BE2C (cell line): ENCODE measurements at regions not wholly inside any gene's neighbourhood (a gene's known extent, or its start where the extent isn't known, plus 50 kb on each side); places are given as distances from the start of the nearest gene placed in this dataset.

Experiments
- DNase-seq: peaks from one replicate; pipeline ENCODE4 v3.0.0-alpha.2; 2020
- H3K27me3 ChIP-seq: fragments of 250-450 bp; sonication (Bioruptor Pico); 2 replicates; pipeline ENCODE4 v1.5.1; 2020; ENCODE audit warnings: mild to moderate bottlenecking
- H3K36me3 ChIP-seq: fragments of 250-450 bp; sonication (Bioruptor Pico); 2 replicates; pipeline ENCODE4 v1.5.1; 2020; ENCODE audit warnings: mild to moderate bottlenecking
- H3K4me1 ChIP-seq: fragments of 250-450 bp; sonication (Bioruptor Pico); 2 replicates; pipeline ENCODE4 v1.5.1; 2020
- H3K4me3 ChIP-seq: 2 replicates; pipeline ENCODE4 v1.5.1; 2011; ENCODE audit warnings: low read depth, low read length
- H3K9me3 ChIP-seq: fragments of 250-450 bp; sonication (Bioruptor Pico); 2 replicates; pipeline ENCODE4 v1.5.1; 2020
- TF ChIP-seq, protein P1 (sequence below): IDR thresholded peaks from 2 replicates; pipeline ENCODE4 v1.5.1; 2012; ENCODE audit warnings: mild to moderate bottlenecking, low read depth, low read length

DNA sequence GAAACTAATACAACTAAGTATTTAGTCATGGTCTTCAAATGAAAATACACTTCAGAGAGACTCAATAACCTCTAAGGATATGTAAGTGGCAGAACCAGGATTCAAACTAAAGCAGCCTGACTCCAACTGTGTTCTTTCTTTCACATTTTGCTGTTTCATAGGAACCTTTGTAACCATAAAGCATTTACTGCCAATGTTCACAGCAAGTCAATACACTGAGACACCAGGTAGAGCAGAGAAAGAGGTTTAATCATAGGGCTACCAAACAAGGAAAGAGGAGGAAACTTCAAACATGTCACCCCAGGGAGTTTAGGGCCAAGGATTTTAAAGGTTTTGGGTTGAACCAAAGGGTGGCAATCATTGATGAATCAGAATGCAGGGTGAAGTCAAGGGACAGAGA lies 263.1 kb upstream of the PTGER4 start:
- DNase-seq, result no peak
- no peaks in the 10 kb centered on the region for H3K9me3 ChIP-seq
- no peaks in the 10 kb centered on the region for H3K36me3 ChIP-seq
- TF ChIP-seq, protein P1, sequence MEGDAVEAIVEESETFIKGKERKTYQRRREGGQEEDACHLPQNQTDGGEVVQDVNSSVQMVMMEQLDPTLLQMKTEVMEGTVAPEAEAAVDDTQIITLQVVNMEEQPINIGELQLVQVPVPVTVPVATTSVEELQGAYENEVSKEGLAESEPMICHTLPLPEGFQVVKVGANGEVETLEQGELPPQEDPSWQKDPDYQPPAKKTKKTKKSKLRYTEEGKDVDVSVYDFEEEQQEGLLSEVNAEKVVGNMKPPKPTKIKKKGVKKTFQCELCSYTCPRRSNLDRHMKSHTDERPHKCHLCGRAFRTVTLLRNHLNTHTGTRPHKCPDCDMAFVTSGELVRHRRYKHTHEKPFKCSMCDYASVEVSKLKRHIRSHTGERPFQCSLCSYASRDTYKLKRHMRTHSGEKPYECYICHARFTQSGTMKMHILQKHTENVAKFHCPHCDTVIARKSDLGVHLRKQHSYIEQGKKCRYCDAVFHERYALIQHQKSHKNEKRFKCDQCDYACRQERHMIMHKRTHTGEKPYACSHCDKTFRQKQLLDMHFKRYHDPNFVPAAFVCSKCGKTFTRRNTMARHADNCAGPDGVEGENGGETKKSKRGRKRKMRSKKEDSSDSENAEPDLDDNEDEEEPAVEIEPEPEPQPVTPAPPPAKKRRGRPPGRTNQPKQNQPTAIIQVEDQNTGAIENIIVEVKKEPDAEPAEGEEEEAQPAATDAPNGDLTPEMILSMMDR, result no peak
- no peaks in the 10 kb centered on the region for H3K4me1 ChIP-seq
- H3K4me3 ChIP-seq, result no peak overlapping the region
- H3K27me3 ChIP-seq, result no peaks in the 10 kb centered on the region

DNA sequence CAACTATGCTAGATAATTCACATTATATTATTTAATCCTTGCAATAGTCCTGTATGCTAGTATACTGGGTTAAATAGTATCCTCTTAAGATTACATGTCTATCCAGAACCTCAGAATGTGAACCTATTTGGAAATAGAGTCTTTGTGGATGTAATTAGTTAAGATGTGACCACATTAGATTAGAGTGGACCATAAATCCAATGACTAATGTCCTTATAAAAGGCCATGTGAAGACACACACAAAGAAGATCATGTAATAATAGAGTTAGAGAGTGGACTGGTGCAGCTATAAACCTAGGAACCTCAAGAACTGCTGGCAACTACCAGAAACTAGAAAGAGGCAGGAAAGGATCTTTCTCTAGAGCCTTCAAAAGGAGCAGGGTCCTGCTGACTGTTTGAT lies 263.6 kb upstream of the PTGER4 start:
- DNase-seq, result no peak
- TF ChIP-seq, protein P1, result no peak

DNA sequence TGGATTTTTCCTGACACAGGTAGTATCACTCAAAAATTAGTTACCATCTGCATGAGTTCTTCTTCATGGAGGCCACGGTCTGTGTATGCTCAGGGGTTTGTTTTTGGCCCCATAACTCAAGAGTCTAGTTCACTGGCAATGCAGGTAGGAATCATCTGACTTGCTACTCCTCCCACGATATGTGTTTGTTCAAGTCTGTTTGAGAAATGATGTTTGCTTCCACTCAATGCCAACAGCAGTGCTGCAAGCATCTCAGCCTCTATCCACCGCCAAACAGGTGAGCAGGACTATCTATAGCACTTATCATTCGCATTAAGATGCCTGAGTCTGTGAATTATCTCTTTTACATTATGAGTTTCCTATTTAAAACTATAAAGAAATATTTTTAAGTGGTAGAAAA lies 264.8 kb upstream of the PTGER4 start:
- no peaks in the 10 kb centered on the region for H3K9me3 ChIP-seq
- no peak overlapping the region for H3K4me3 ChIP-seq
- no peaks in the 10 kb centered on the region for H3K4me1 ChIP-seq
- TF ChIP-seq, protein P1, result no peak
- H3K27me3 ChIP-seq, result no peaks in the 10 kb centered on the region
- no peaks in the 10 kb centered on the region for H3K36me3 ChIP-seq
- no peak for DNase-seq

More for the DNA sequence above, 263.6 kb upstream of the PTGER4 start:
- Histone ChIP-seq H3K9me3 (no peaks in the 10 kb centered on the region), H3K4me1 (no peaks in the 10 kb centered on the region), H3K4me3 (no peak overlapping the region), H3K36me3 (no peaks in the 10 kb centered on the region), H3K27me3 (no peaks in the 10 kb centered on the region)

DNA sequence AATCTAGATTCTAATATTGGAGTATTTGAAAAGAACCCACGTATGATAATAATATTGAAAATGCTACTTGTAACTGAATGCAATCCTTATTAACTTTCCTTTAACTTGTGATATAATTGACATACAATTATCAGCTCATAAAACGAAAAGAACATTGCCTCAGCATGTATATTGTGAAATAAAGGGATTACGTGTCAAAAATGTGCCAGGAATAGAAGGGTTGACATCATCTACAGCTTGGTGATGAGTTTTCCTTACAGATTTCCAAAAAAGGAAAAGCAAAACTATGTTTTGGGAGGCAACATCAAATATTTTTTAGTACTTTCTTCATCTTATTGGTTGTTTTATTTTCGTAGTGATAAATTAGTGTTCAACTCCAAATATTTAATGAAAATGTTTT lies 266.0 kb upstream of the PTGER4 start:
- Histone ChIP-seq H3K4me1 (no peaks in the 10 kb centered on the region), H3K9me3 (no peaks in the 10 kb centered on the region), H3K27me3 (no peaks in the 10 kb centered on the region), H3K36me3 (no peaks in the 10 kb centered on the region), H3K4me3 (no peak overlapping the region)
- TF ChIP-seq, protein P1, result no peak
- DNase-seq, result no peak

DNA sequence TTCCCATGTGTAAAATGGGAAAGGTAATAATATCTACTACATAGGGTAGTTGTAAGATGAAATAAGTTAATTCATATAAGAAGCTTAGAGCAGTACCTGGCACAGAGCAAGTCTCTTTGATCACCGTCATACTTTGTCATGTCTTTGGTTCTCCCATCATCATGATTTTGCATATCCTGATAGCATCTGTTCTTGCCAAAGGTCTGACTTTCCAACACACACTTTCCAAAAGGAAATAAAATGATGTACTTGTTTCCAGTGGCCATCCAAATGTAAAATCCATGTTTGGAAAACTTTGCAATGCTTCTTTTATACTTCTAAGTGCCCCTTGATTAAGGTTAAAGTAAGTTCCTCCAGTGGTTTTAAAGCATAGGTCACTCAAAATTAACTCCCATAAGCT lies 266.9 kb upstream of the PTGER4 start:
- H3K36me3 ChIP-seq, result no peaks in the 10 kb centered on the region
- no peak for DNase-seq
- no peaks in the 10 kb centered on the region for H3K27me3 ChIP-seq
- H3K4me3 ChIP-seq, result no peak overlapping the region
- no peaks in the 10 kb centered on the region for H3K4me1 ChIP-seq
- H3K9me3 ChIP-seq, result no peaks in the 10 kb centered on the region
- TF ChIP-seq, protein P1, result no peak

DNA sequence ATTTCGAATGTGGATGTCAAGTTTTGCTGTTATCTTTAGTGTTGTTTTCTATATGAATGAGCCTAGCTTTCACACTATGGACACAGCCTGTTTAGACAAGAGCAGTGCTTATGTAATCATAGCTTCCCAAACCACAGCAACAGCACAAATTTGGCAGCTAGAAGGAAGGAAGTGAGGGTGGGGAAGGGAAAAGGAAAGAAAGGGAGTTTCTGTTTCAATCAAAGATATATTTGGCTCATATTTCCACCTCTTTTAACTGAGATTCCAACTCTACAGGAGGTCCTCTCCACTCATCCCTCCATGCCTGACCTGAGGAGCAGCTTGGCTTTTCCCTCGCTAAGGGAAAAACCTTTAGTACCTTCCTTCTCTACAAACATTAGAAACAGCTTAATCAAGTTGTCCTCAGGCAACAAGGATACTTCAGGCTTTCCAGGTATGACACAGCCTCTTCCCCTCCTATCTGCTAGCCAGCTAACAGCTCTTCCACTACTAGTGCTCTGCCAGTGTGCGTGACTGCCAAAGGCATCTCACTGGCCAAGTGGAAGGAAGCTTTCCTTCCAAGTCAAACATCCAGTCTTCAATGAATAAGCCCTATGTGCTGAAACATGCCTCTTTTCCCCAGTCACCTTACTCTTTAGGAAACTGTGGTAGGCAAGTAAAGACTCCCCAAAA lies 268.6 kb upstream of the PTGER4 start:
- Histone ChIP-seq H3K27me3 (no peaks in the 10 kb centered on the region), H3K9me3 (no peaks in the 10 kb centered on the region), H3K4me1 (no peaks in the 10 kb centered on the region), H3K4me3 (no peak overlapping the region), H3K36me3 (no peaks in the 10 kb centered on the region)
- DNase-seq, result no peak
- TF ChIP-seq, protein P1, result no peak
